ENCODE measurements at regions not wholly inside any gene's neighbourhood (a gene's known extent, or its start where the extent isn't known, plus 50 kb on each side); places are given as distances from the start of the nearest gene placed in this dataset.

GRCh38 chr10:116792817-116793216 is 50.5 kb upstream of the HSPA12A start:
- DNase-seq: no peak
- in situ Hi-C loops (cut with MboI; ENCODE audit: low pct_unique_long_range_greater_than_20kb, low sequenced_read_pairs): no loop called here

DNA sequence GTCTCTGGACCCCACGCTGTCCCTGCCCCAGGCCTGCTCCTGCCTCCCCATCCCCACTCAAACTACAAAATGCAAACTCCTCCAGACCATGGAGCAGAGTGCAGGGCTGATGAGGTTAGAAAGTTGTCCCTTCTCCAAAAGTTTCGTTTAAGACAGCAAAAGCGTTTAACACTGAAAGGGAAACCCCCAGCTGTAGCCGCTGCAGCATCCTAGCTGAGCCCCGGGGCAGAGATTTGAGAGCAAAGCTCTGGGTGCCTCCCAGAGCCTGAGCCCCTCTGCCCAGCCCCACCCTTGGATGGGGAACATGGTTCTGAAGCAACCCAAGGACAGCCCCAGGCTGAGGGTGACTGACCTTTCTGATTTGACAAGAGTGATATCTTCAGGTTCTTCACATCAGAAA is 52.8 kb upstream of the ENO4 start:
- no peak for DNase-seq
- in situ Hi-C loops (cut with MboI; ENCODE audit: low pct_unique_long_range_greater_than_20kb, low sequenced_read_pairs): no loop called here

DNA sequence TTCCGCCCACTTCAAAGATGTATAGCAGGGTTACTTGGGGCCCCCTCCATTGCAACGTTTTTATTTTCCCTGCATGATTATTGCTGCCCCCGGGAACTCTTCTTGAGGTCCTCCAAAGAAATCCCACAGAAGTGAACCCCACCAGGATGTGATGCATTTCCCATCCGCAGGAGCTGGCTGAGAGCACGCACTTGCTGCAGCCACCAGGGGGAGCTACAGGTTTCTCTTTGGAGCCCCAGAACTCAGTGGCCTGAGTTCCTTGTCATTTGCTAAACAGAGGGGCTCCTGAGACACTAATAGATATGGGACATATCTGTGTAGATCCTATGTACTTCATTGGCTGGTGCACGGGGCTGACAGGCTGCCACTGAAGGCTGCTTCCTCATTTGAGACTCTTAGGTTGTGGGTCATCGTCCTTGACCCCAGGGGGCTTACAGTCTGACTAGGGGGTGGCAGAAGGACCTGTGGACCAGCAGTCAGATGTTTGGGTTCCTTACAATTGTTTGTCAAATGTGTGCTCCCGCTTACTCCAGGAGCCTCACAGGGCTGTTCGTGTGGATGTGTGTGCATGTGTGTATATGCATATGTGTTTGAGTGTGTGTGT is 52.3 kb upstream of the ENO4 start:
- peak; percentile 70 for DNase-seq
- in situ Hi-C loops (cut with MboI; ENCODE audit: low pct_unique_long_range_greater_than_20kb, low sequenced_read_pairs): no loop called here

GRCh38 chr10:116798859-116799258 is 50.4 kb upstream of the ENO4 start:
- in situ Hi-C loops (cut with MboI; ENCODE audit: low pct_unique_long_range_greater_than_20kb, low sequenced_read_pairs): no loop called here

More at GRCh38 chr10:116798859-116799258, 50.4 kb upstream of the ENO4 start:
- no peak for DNase-seq
